GM23338 (cell line): ENCODE measurements at regions not wholly inside any gene's neighbourhood (a gene's known extent, or its start where the extent isn't known, plus 50 kb on each side); places are given as distances from the start of the nearest gene placed in this dataset.

Experiments used
- ATAC-seq: fragments of 200-7000 bp; cut with Tn5 transposase; 3 replicates; pipeline ENCODE4 v1.9.1; 2020
- DNase-seq: peaks from one replicate; pipeline ENCODE4 v3.0.0-alpha.2; 2015; ENCODE audit warnings: low spot score
- H2AFZ ChIP-seq: fragments of 200-600 bp; sonication (generic); 2 replicates; pipeline ENCODE4 v1.8.0; 2016; ENCODE audit warnings: antibody characterized with exemption, mild to moderate bottlenecking, moderate library complexity
- H3F3A ChIP-seq: fragments of 200-600 bp; sonication (generic); replicated peaks from 2 replicates; pipeline ENCODE4 v1.8.0; 2017; ENCODE audit warnings: antibody characterized with exemption, mixed run types, low read depth
- H3K27ac ChIP-seq: fragments of 200-600 bp; sonication (generic); 2 replicates; pipeline ENCODE4 v1.6.1; 2016; ENCODE audit warnings: low read depth
- H3K27me3 ChIP-seq: fragments of 200-600 bp; sonication (generic); 2 replicates; pipeline ENCODE4 v1.8.0; 2016; ENCODE audit warnings: mild to moderate bottlenecking, mixed run types, moderate library complexity; ENCODE audit not compliant: insufficient read depth
- H3K36me3 ChIP-seq: fragments of 200-600 bp; sonication (generic); 2 replicates; pipeline ENCODE4 v1.8.0; 2016; ENCODE audit warnings: mild to moderate bottlenecking; ENCODE audit not compliant: insufficient read depth
- H3K4me1 ChIP-seq: fragments of 200-600 bp; sonication (generic); 2 replicates; pipeline ENCODE4 v1.8.0; 2016; ENCODE audit warnings: mild to moderate bottlenecking, moderate library complexity; ENCODE audit not compliant: insufficient read depth
- H3K4me2 ChIP-seq: fragments of 200-600 bp; sonication (generic); 2 replicates; pipeline ENCODE4 v1.7.1; 2017; ENCODE audit warnings: mixed run types
- H3K4me3 ChIP-seq: fragments of 200-600 bp; sonication (generic); 2 replicates; pipeline ENCODE4 v1.6.1; 2016; ENCODE audit warnings: mixed run types
- H3K79me2 ChIP-seq: fragments of 200-600 bp; sonication (generic); replicated peaks from 2 replicates; pipeline ENCODE4 v1.8.0; 2017; ENCODE audit warnings: mild to moderate bottlenecking; ENCODE audit not compliant: insufficient read depth
- H3K9me2 ChIP-seq: fragments of 200-600 bp; sonication (generic); 2 replicates; pipeline ENCODE4 v1.8.0; 2017; ENCODE audit not compliant: insufficient read depth
- H4K20me1 ChIP-seq: fragments of 200-600 bp; sonication (generic); replicated peaks from 2 replicates; pipeline ENCODE4 v1.8.0; 2017; ENCODE audit warnings: mild to moderate bottlenecking; ENCODE audit not compliant: insufficient read depth
- H3K27ac Mint-ChIP-seq: 2 replicates; pipeline ENCODE4 v1.8.0; 2020; ENCODE audit warnings: inconsistent platforms, mild to moderate bottlenecking, moderate library complexity, mixed read lengths
- H3K27me3 Mint-ChIP-seq: 3 replicates; pipeline ENCODE4 v1.8.0; 2022; ENCODE audit warnings: low read depth, mild to moderate bottlenecking, moderate library complexity, mixed read lengths, inconsistent platforms; ENCODE audit not compliant: insufficient read depth, poor library complexity
- H3K36me3 Mint-ChIP-seq: 3 replicates; pipeline ENCODE4 v1.8.0; 2021; ENCODE audit warnings: low read depth, mild to moderate bottlenecking, inconsistent platforms, moderate library complexity, mixed read lengths
- H3K4me1 Mint-ChIP-seq: 3 replicates; pipeline ENCODE4 v1.8.0; 2020; ENCODE audit warnings: mild to moderate bottlenecking, inconsistent platforms, mixed read lengths
- H3K4me3 Mint-ChIP-seq: 3 replicates; pipeline ENCODE4 v1.8.0; 2021; ENCODE audit warnings: moderate library complexity, mild to moderate bottlenecking, inconsistent platforms, mixed read lengths
- H3K9me3 Mint-ChIP-seq: 3 replicates; pipeline ENCODE4 v1.8.0; 2020; ENCODE audit warnings: moderate library complexity, mild to moderate bottlenecking, inconsistent platforms, mixed read lengths
- ETS1 ChIP-seq: IDR thresholded peaks from 2 replicates; pipeline ENCODE4 v1.6.1; 2016; ENCODE audit warnings: antibody characterized with exemption
- EZH2 ChIP-seq: fragments of 200-600 bp; sonication (generic); IDR thresholded peaks from one replicate; pipeline ENCODE4 v1.8.0; 2017; ENCODE audit warnings: antibody characterized with exemption, mild to moderate bottlenecking, low read depth; ENCODE audit not compliant: unreplicated experiment
- EZH2phosphoT487 ChIP-seq: fragments of 200-600 bp; sonication (generic); IDR thresholded peaks from one replicate; pipeline ENCODE4 v1.8.1; 2018; ENCODE audit warnings: antibody characterized with exemption; ENCODE audit not compliant: unreplicated experiment
- JUNB ChIP-seq: IDR thresholded peaks from one replicate; pipeline ENCODE4 v1.6.1; 2016; ENCODE audit warnings: antibody characterized with exemption; ENCODE audit not compliant: unreplicated experiment
- NANOG ChIP-seq: IDR thresholded peaks from 2 replicates; pipeline ENCODE4 v1.6.1; 2016; ENCODE audit warnings: antibody characterized with exemption, borderline replicate concordance
- POLR2AphosphoS5 ChIP-seq: IDR thresholded peaks from 2 replicates; pipeline ENCODE4 v1.6.1; 2016; ENCODE audit warnings: antibody characterized with exemption, low read depth
- TF ChIP-seq, protein P1 (sequence below), 2 experiments: fragments of 200-600 bp in 1 of 2; sonication (generic) in 1 of 2; conservative IDR thresholded peaks; 2 replicates each; pipeline versions ENCODE4 v1.5.1 to v1.6.1; 2016 to 2017; ENCODE audit warnings: antibody characterized with exemption in 2 of 2, low read depth in 2 of 2, mild to moderate bottlenecking in 2 of 2, moderate library complexity in 1 of 2
- TF ChIP-seq, protein P2 (sequence below): fragments of 250-450 bp; sonication (Bioruptor Pico); IDR thresholded peaks from 2 replicates; pipeline ENCODE4 v1.5.0; 2020; ENCODE audit warnings: mild to moderate bottlenecking, moderate library complexity
- TF ChIP-seq, protein P3 (sequence below): IDR thresholded peaks from one replicate; pipeline ENCODE4 v1.6.1; 2018; ENCODE audit warnings: antibody characterized with exemption; ENCODE audit not compliant: unreplicated experiment

GRCh38 chr17:16878606-16879005, 93.3 kb downstream of the TNFRSF13B start:
- H3K4me2 ChIP-seq, result no peak overlapping the region
- Mint-ChIP-seq H3K4me1 (no peaks in the 10 kb centered on the region), H3K9me3 (no peaks in the 10 kb centered on the region), H3K4me3 (no peak overlapping the region), H3K36me3 (no peaks in the 10 kb centered on the region), H3K27me3 (peaks cover 4% of the 10 kb centered on the region), H3K27ac (no peak overlapping the region)
- TF ChIP-seq ETS1 (no peak), JUNB (no peak), POLR2AphosphoS5 (no peak), NANOG (no peak), EZH2phosphoT487 (no peak), EZH2 (no peak)
- TF ChIP-seq, protein P1, sequence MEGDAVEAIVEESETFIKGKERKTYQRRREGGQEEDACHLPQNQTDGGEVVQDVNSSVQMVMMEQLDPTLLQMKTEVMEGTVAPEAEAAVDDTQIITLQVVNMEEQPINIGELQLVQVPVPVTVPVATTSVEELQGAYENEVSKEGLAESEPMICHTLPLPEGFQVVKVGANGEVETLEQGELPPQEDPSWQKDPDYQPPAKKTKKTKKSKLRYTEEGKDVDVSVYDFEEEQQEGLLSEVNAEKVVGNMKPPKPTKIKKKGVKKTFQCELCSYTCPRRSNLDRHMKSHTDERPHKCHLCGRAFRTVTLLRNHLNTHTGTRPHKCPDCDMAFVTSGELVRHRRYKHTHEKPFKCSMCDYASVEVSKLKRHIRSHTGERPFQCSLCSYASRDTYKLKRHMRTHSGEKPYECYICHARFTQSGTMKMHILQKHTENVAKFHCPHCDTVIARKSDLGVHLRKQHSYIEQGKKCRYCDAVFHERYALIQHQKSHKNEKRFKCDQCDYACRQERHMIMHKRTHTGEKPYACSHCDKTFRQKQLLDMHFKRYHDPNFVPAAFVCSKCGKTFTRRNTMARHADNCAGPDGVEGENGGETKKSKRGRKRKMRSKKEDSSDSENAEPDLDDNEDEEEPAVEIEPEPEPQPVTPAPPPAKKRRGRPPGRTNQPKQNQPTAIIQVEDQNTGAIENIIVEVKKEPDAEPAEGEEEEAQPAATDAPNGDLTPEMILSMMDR (conservative IDR thresholded peaks at IDR 0.05; ENCODE audit: low read depth in 2 of 2), result no peak
- TF ChIP-seq, protein P2, sequence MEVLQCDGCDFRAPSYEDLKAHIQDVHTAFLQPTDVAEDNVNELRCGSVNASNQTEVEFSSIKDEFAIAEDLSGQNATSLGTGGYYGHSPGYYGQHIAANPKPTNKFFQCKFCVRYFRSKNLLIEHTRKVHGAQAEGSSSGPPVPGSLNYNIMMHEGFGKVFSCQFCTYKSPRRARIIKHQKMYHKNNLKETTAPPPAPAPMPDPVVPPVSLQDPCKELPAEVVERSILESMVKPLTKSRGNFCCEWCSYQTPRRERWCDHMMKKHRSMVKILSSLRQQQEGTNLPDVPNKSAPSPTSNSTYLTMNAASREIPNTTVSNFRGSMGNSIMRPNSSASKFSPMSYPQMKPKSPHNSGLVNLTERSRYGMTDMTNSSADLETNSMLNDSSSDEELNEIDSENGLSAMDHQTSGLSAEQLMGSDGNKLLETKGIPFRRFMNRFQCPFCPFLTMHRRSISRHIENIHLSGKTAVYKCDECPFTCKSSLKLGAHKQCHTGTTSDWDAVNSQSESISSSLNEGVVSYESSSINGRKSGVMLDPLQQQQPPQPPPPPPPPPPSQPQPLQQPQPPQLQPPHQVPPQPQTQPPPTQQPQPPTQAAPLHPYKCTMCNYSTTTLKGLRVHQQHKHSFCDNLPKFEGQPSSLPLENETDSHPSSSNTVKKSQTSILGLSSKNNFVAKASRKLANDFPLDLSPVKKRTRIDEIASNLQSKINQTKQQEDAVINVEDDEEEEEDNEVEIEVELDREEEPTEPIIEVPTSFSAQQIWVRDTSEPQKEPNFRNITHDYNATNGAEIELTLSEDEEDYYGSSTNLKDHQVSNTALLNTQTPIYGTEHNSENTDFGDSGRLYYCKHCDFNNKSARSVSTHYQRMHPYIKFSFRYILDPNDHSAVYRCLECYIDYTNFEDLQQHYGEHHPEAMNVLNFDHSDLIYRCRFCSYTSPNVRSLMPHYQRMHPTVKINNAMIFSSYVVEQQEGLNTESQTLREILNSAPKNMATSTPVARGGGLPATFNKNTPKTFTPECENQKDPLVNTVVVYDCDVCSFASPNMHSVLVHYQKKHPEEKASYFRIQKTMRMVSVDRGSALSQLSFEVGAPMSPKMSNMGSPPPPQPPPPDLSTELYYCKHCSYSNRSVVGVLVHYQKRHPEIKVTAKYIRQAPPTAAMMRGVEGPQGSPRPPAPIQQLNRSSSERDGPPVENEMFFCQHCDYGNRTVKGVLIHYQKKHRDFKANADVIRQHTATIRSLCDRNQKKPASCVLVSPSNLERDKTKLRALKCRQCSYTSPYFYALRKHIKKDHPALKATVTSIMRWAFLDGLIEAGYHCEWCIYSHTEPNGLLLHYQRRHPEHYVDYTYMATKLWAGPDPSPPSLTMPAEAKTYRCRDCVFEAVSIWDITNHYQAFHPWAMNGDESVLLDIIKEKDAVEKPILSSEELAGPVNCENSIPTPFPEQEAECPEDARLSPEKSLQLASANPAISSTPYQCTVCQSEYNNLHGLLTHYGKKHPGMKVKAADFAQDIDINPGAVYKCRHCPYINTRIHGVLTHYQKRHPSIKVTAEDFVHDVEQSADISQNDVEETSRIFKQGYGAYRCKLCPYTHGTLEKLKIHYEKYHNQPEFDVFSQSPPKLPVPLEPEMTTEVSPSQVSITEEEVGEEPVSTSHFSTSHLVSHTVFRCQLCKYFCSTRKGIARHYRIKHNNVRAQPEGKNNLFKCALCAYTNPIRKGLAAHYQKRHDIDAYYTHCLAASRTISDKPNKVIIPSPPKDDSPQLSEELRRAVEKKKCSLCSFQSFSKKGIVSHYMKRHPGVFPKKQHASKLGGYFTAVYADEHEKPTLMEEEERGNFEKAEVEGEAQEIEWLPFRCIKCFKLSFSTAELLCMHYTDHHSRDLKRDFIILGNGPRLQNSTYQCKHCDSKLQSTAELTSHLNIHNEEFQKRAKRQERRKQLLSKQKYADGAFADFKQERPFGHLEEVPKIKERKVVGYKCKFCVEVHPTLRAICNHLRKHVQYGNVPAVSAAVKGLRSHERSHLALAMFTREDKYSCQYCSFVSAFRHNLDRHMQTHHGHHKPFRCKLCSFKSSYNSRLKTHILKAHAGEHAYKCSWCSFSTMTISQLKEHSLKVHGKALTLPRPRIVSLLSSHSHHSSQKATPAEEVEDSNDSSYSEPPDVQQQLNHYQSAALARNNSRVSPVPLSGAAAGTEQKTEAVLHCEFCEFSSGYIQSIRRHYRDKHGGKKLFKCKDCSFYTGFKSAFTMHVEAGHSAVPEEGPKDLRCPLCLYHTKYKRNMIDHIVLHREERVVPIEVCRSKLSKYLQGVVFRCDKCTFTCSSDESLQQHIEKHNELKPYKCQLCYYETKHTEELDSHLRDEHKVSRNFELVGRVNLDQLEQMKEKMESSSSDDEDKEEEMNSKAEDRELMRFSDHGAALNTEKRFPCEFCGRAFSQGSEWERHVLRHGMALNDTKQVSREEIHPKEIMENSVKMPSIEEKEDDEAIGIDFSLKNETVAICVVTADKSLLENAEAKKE (CRISPR knock-in tag), result no peak
- TF ChIP-seq, protein P3, sequence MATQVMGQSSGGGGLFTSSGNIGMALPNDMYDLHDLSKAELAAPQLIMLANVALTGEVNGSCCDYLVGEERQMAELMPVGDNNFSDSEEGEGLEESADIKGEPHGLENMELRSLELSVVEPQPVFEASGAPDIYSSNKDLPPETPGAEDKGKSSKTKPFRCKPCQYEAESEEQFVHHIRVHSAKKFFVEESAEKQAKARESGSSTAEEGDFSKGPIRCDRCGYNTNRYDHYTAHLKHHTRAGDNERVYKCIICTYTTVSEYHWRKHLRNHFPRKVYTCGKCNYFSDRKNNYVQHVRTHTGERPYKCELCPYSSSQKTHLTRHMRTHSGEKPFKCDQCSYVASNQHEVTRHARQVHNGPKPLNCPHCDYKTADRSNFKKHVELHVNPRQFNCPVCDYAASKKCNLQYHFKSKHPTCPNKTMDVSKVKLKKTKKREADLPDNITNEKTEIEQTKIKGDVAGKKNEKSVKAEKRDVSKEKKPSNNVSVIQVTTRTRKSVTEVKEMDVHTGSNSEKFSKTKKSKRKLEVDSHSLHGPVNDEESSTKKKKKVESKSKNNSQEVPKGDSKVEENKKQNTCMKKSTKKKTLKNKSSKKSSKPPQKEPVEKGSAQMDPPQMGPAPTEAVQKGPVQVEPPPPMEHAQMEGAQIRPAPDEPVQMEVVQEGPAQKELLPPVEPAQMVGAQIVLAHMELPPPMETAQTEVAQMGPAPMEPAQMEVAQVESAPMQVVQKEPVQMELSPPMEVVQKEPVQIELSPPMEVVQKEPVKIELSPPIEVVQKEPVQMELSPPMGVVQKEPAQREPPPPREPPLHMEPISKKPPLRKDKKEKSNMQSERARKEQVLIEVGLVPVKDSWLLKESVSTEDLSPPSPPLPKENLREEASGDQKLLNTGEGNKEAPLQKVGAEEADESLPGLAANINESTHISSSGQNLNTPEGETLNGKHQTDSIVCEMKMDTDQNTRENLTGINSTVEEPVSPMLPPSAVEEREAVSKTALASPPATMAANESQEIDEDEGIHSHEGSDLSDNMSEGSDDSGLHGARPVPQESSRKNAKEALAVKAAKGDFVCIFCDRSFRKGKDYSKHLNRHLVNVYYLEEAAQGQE, result no peak
- H3K4me3 ChIP-seq, result no peak overlapping the region
- H3F3A ChIP-seq, result no peaks in the 10 kb centered on the region
- H2AFZ ChIP-seq, result no peak overlapping the region
- H3K9me2 ChIP-seq, result no peaks in the 10 kb centered on the region
- ATAC-seq (no peak), DNase-seq (no peak)
- no peaks in the 10 kb centered on the region for H3K27me3 ChIP-seq
- H3K79me2 ChIP-seq, result no peaks in the 10 kb centered on the region
- no peaks in the 10 kb centered on the region for H3K4me1 ChIP-seq
- no peaks in the 10 kb centered on the region for H4K20me1 ChIP-seq
- no peaks in the 10 kb centered on the region for H3K36me3 ChIP-seq
- no peak overlapping the region for H3K27ac ChIP-seq
